ENCODE measurements at regions not wholly inside any gene's neighbourhood (a gene's known extent, or its start where the extent isn't known, plus 50 kb on each side); places are given as distances from the start of the nearest gene placed in this dataset.
A peak's percentile ranks its signal among the peaks of the same experiment; 100 is the strongest.

- Histone ChIP-seq H3K9me3 (ENCODE audit: low read depth) (no peaks in the 10 kb centered on the region), H3K4me3 (no peak overlapping the region), H3K9ac (no peak overlapping the region), H3K27me3 (replicated peaks; ENCODE audit: insufficient read depth) (no peaks in the 10 kb centered on the region), H3K4me1 (ENCODE audit: insufficient read depth) (no peaks in the 10 kb centered on the region), H2AFZ (peak overlapping the region; percentile 34; the same call in 1 of the 2 replicates), H4K20me1 (ENCODE audit: insufficient read depth) (no peaks in the 10 kb centered on the region), H3K4me2 (ENCODE audit: unreplicated experiment) (no peak overlapping the region), H3K9me2 (ENCODE audit: insufficient read depth) (no peaks in the 10 kb centered on the region), H3K27ac (no peak overlapping the region), H3K79me2 (ENCODE audit: insufficient read depth) (no peaks in the 10 kb centered on the region), H3F3A (ENCODE audit: insufficient read depth) (no peaks in the 10 kb centered on the region), H3K36me3 (ENCODE audit: low read depth) (no peaks in the 10 kb centered on the region)
- 48 to 52% methylated on average over 5 of the region's 5 CpGs for WGBS, 2 experiments (ENCODE audit: low coverage in 1 of 2, low lambda C conversion rate in 2 of 2, missing lambda C conversion rate in 2 of 2)
- TF ChIP-seq EZH2 (IDR thresholded peaks at IDR 0.05; ENCODE audit: insufficient read depth, poor library complexity, severe bottlenecking) = no peak
- no peak for DNase-seq
- in situ Hi-C loops (cut with MboI) = no loop called here
These were observed 79.4 kb upstream of the FOXN2 start for GRCh38 chr2:48235076-48235475.

GRCh38 chr2:48238381-48238780 is 76.1 kb upstream of the FOXN2 start:
- Histone ChIP-seq H3K27me3 (replicated peaks; ENCODE audit: insufficient read depth) (no peaks in the 10 kb centered on the region), H3K4me3 (no peak overlapping the region), H3K27ac (no peak overlapping the region), H3K36me3 (ENCODE audit: low read depth) (no peaks in the 10 kb centered on the region), H4K20me1 (ENCODE audit: insufficient read depth) (no peaks in the 10 kb centered on the region), H3K9me2 (ENCODE audit: insufficient read depth) (no peaks in the 10 kb centered on the region), H3K9me3 (ENCODE audit: low read depth) (no peaks in the 10 kb centered on the region), H3K4me1 (ENCODE audit: insufficient read depth) (no peaks in the 10 kb centered on the region), H3K79me2 (ENCODE audit: insufficient read depth) (no peaks in the 10 kb centered on the region), H2AFZ (no peak overlapping the region), H3K4me2 (ENCODE audit: unreplicated experiment) (no peak overlapping the region), H3K9ac (no peak overlapping the region), H3F3A (ENCODE audit: insufficient read depth) (no peaks in the 10 kb centered on the region)
- in situ Hi-C loops (cut with MboI) = no loop called here
- DNase-seq = no peak
- no peak for TF ChIP-seq EZH2phosphoT487 (IDR thresholded peaks at IDR 0.05; ENCODE audit: insufficient read depth, low read depth)
- no peak for TF ChIP-seq EZH2 (IDR thresholded peaks at IDR 0.05; ENCODE audit: insufficient read depth, poor library complexity, severe bottlenecking)
- WGBS, 2 experiments (ENCODE audit: low coverage in 1 of 2, low lambda C conversion rate in 2 of 2, missing lambda C conversion rate in 2 of 2) = 88 to 92% methylated on average over 4 of the region's 4 CpGs

- H3K27ac ChIP-seq = no peak overlapping the region
- H3K4me2 ChIP-seq (ENCODE audit: unreplicated experiment) = no peak overlapping the region
- H3K4me1 ChIP-seq (ENCODE audit: insufficient read depth) = no peaks in the 10 kb centered on the region
- TF ChIP-seq EZH2phosphoT487 (IDR thresholded peaks at IDR 0.05; ENCODE audit: insufficient read depth, low read depth) (no peak), EZH2 (IDR thresholded peaks at IDR 0.05; ENCODE audit: insufficient read depth, poor library complexity, severe bottlenecking) (no peak)
- no peaks in the 10 kb centered on the region for H3K9me3 ChIP-seq (ENCODE audit: low read depth)
- no peaks in the 10 kb centered on the region for H3K79me2 ChIP-seq (ENCODE audit: insufficient read depth)
- H3K9me2 ChIP-seq (ENCODE audit: insufficient read depth) = no peaks in the 10 kb centered on the region
- WGBS, 2 experiments (ENCODE audit: low coverage in 1 of 2, low lambda C conversion rate in 2 of 2, missing lambda C conversion rate in 2 of 2) = 65 to 68% methylated on average over 9 of the region's 9 CpGs
- DNase-seq = no peak
- no peak overlapping the region for H3K9ac ChIP-seq
- no peak overlapping the region for H3K4me3 ChIP-seq
- no peaks in the 10 kb centered on the region for H4K20me1 ChIP-seq (ENCODE audit: insufficient read depth)
- H2AFZ ChIP-seq = no peak overlapping the region
- in situ Hi-C loops (cut with MboI) = no loop called here
- no peaks in the 10 kb centered on the region for H3K36me3 ChIP-seq (ENCODE audit: low read depth)
- H3K27me3 ChIP-seq (replicated peaks; ENCODE audit: insufficient read depth) = no peaks in the 10 kb centered on the region
- no peaks in the 10 kb centered on the region for H3F3A ChIP-seq (ENCODE audit: insufficient read depth)
These were observed 73.6 kb upstream of the FOXN2 start for GRCh38 chr2:48240912-48241311.

- Histone ChIP-seq H3K27me3 (replicated peaks; ENCODE audit: insufficient read depth) (no peaks in the 10 kb centered on the region), H3K9me3 (ENCODE audit: low read depth) (no peaks in the 10 kb centered on the region), H3K4me2 (ENCODE audit: unreplicated experiment) (no peak overlapping the region), H3K4me3 (no peak overlapping the region), H3K9ac (no peak overlapping the region), H3K4me1 (ENCODE audit: insufficient read depth) (peaks cover 34% of the 10 kb centered on the region), H3K36me3 (ENCODE audit: low read depth) (no peaks in the 10 kb centered on the region), H3K9me2 (ENCODE audit: insufficient read depth) (no peaks in the 10 kb centered on the region), H3F3A (ENCODE audit: insufficient read depth) (peaks cover 17% of the 10 kb centered on the region), H4K20me1 (ENCODE audit: insufficient read depth) (no peaks in the 10 kb centered on the region), H3K79me2 (ENCODE audit: insufficient read depth) (no peaks in the 10 kb centered on the region), H2AFZ (no peak overlapping the region), H3K27ac (no peak overlapping the region)
- WGBS, 2 experiments (ENCODE audit: low coverage in 1 of 2, low lambda C conversion rate in 2 of 2, missing lambda C conversion rate in 2 of 2) = 66 to 69% methylated on average over 5 of the region's 5 CpGs
- TF ChIP-seq EZH2 (IDR thresholded peaks at IDR 0.05; ENCODE audit: insufficient read depth, poor library complexity, severe bottlenecking) = no peak
- TF ChIP-seq EZH2phosphoT487 (IDR thresholded peaks at IDR 0.05; ENCODE audit: insufficient read depth, low read depth) = no peak
- peak; percentile 52 for DNase-seq
- in situ Hi-C loops (cut with MboI) = no loop called here
These were observed 67.3 kb upstream of the FOXN2 start for GRCh38 chr2:48247206-48247605.

Data from GM23248 (cell line).